Endothelial cell of umbilical vein (primary cell): ENCODE measurements at regions not wholly inside any gene's neighbourhood (a gene's known extent, or its start where the extent isn't known, plus 50 kb on each side); places are given as distances from the start of the nearest gene placed in this dataset.

Experiments
- BruUV-seq: library from RNA; stranded (reverse); fragments of 400-500 nt; replicated peaks from 2 replicates; lab custom pipeline; 2021; lab: Mats Ljungman, UMichigan
- CTCF ChIA-PET: fragments of 300-600, 350-600 bp; sonication (Branson Sonifier 250); formaldehyde crosslinking; loops from one replicate; lab custom pipeline; 2021; ENCODE audit warnings: antibody characterized with exemption, inconsistent platforms; lab: Charles Lee
- POLR2A ChIA-PET: fragments of 300-600, 350-600 bp; sonication (Branson Sonifier 250); formaldehyde crosslinking; loops from one replicate; lab custom pipeline; 2021; ENCODE audit warnings: antibody characterized with exemption, inconsistent platforms; lab: Charles Lee
- DNase-seq: peaks from one replicate; pipeline ENCODE4 v3.0.0-alpha.2; 2011; ENCODE audit warnings: low read depth, low spot score
- FAIRE-seq: peaks from 2 replicates; lab custom pipeline; 2011; peaks lifted over from hg19 to GRCh38; lab: Jason Lieb, UNC
- H2AFZ ChIP-seq: 2 replicates; pipeline ENCODE4 v1.6.0; 2012; ENCODE audit warnings: low read depth, low read length, control low read depth, inconsistent platforms
- H3K27ac ChIP-seq: 2 replicates; pipeline ENCODE4 v1.5.1; 2011; ENCODE audit warnings: low read depth, mild to moderate bottlenecking, control low read depth, low read length, moderate library complexity; ENCODE audit not compliant: insufficient read depth
- H3K27me3 ChIP-seq, 2 experiments: 2 replicates each; pipeline versions ENCODE4 v1.6.0 to v1.6.1; 2011; ENCODE audit warnings: low read length in 2 of 2, mixed read lengths in 1 of 2; ENCODE audit not compliant: control insufficient read depth in 2 of 2, insufficient read depth in 2 of 2
- H3K36me3 ChIP-seq, 2 experiments: 2 replicates in 1 of 2; 3 replicates in 1 of 2; pipeline ENCODE4 v1.5.1; 2011; ENCODE audit warnings: low read length in 2 of 2, mild to moderate bottlenecking in 1 of 2, moderate library complexity in 1 of 2; ENCODE audit not compliant: control insufficient read depth in 2 of 2, insufficient read depth in 2 of 2; ENCODE audit errors: extremely low read depth in 1 of 2
- H3K4me1 ChIP-seq: 3 replicates; pipeline ENCODE4 v1.5.1; 2011; ENCODE audit warnings: mild to moderate bottlenecking, low read length; ENCODE audit not compliant: control insufficient read depth, insufficient read depth; ENCODE audit errors: extremely low read depth
- H3K4me2 ChIP-seq: 2 replicates; pipeline ENCODE4 v1.6.1; 2011; ENCODE audit warnings: low read length, control low read depth, mixed read lengths; ENCODE audit not compliant: insufficient read depth
- H3K4me3 ChIP-seq, 3 experiments: fragments of 200-600 bp in 1 of 3; sonication (generic), shearing (Covaris generic) in 1 of 3; replicated peaks in 1 of 3; 2 replicates each; pipeline ENCODE4 v1.5.1; 2011 to 2016; ENCODE audit warnings: control low read depth in 3 of 3, low read length in 3 of 3, mild to moderate bottlenecking in 2 of 3, inconsistent platforms in 1 of 3, low read depth in 1 of 3, moderate library complexity in 1 of 3; ENCODE audit not compliant: insufficient read depth in 1 of 3
- H3K79me2 ChIP-seq: 2 replicates; pipeline ENCODE4 v1.6.0; 2012; ENCODE audit warnings: low read length, inconsistent platforms; ENCODE audit not compliant: control insufficient read depth, insufficient read depth
- H3K9ac ChIP-seq: replicated peaks from 2 replicates; pipeline ENCODE3; 2011; ENCODE audit warnings: low read length, control low read depth; ENCODE audit not compliant: insufficient read depth; ENCODE audit errors: extremely low read depth
- H3K9me1 ChIP-seq: replicated peaks from 3 replicates; pipeline ENCODE4 v1.6.0; 2011; ENCODE audit warnings: mild to moderate bottlenecking, low read length; ENCODE audit not compliant: control insufficient read depth, insufficient read depth; ENCODE audit errors: extremely low read depth
- H3K9me3 ChIP-seq: replicated peaks from 2 replicates; pipeline ENCODE4 v1.5.1; 2012; ENCODE audit warnings: low read length, inconsistent platforms; ENCODE audit not compliant: control insufficient read depth, insufficient read depth
- H4K20me1 ChIP-seq: replicated peaks from 2 replicates; pipeline ENCODE3; 2011; ENCODE audit warnings: mild to moderate bottlenecking, low read length; ENCODE audit not compliant: control insufficient read depth, insufficient read depth; ENCODE audit errors: extremely low read depth
- EZH2 ChIP-seq: IDR thresholded peaks from 2 replicates; pipeline ENCODE4 v1.6.1; 2012; ENCODE audit warnings: borderline replicate concordance, low read depth, mild to moderate bottlenecking, moderate library complexity, low read length, inconsistent platforms; ENCODE audit not compliant: severe bottlenecking
- FOS ChIP-seq: IDR thresholded peaks from 2 replicates; pipeline ENCODE4 v1.6.1; 2011; ENCODE audit warnings: mild to moderate bottlenecking, low read length, moderate library complexity, borderline replicate concordance; ENCODE audit not compliant: insufficient read depth
- GATA2 ChIP-seq: IDR thresholded peaks from 2 replicates; pipeline ENCODE4 v1.7.0; 2011; ENCODE audit warnings: low read depth, mild to moderate bottlenecking, moderate library complexity, mixed read lengths, low read length; ENCODE audit not compliant: insufficient read length, insufficient read depth
- JUN ChIP-seq: IDR thresholded peaks from 2 replicates; pipeline ENCODE4 v1.6.1; 2011; ENCODE audit warnings: borderline replicate concordance, low read depth; ENCODE audit not compliant: insufficient read length, insufficient read depth
- MYC ChIP-seq: IDR thresholded peaks from one replicate; pipeline ENCODE4 v1.6.1; 2011; ENCODE audit warnings: mild to moderate bottlenecking, low read depth, low read length
- POLR2A ChIP-seq: IDR thresholded peaks from 2 replicates; pipeline ENCODE4 v1.6.1; 2012; ENCODE audit warnings: low read depth, mild to moderate bottlenecking, control low read depth, low read length
- POLR2AphosphoS5 ChIP-seq: IDR thresholded peaks from 2 replicates; pipeline ENCODE4 v1.6.1; 2012; ENCODE audit warnings: low read depth, mild to moderate bottlenecking, control low read depth, low read length, moderate library complexity; ENCODE audit not compliant: insufficient read depth
- dilution Hi-C: fragments of 300-500 bp; cut with MboI; formaldehyde crosslinking; loops from one replicate; pipeline ENCODE4 v1.15.0; 2019; ENCODE audit warnings: low sequenced_read_pairs; ENCODE audit not compliant: extremely low pct_ligation_motif_present
- intact Hi-C: fragments of 100-400 bp; cut with micrococcal nuclease; formaldehyde crosslinking; loops from one replicate; pipeline ENCODE4 v1.10.0; 2022
- TF ChIP-seq, protein P1 (sequence below), 2 donors: IDR thresholded peaks; 1 replicate in 1 of 2; 2 replicates in 1 of 2; pipeline ENCODE4 v1.5.1; 2011; ENCODE audit warnings: low read length in 2 of 2, mild to moderate bottlenecking in 2 of 2, moderate library complexity in 2 of 2, control low read depth in 1 of 2, inconsistent platforms in 1 of 2, low read depth in 1 of 2; ENCODE audit not compliant: insufficient read depth in 1 of 2; ENCODE audit errors: extremely low read depth in 1 of 2
- TF ChIP-seq, protein P2 (sequence below): IDR thresholded peaks from 2 replicates; pipeline ENCODE4 v1.6.1; 2011; ENCODE audit not compliant: insufficient read depth, insufficient read length

DNA sequence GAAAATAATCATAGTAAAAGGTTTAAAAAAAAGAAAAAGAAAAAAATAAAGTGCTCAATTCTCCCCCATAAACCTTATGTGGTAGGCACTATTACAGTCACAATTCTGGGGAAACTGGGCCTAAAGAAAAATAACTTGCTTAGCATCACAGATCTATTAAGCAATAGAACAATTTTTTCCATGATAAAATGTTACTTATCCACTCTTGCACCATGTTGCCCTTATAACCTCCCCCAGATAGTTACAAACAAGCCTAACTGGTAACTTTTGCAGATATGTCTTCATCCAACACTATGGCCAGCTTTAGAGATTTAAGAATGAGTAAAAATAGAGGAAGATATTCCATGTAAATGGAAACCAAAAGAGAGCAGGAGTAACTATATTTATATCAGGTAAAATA is 164.8 kb downstream of the DUSP6 start:
- Histone ChIP-seq H3K4me2 (no peak overlapping the region), H3K9ac (no peak overlapping the region), H3K27me3 (no peaks in the 10 kb centered on the region), H3K4me1 (no peaks in the 10 kb centered on the region), H3K36me3 (no peaks in the 10 kb centered on the region), H4K20me1 (no peaks in the 10 kb centered on the region), H3K9me1 (no peaks in the 10 kb centered on the region), H3K79me2 (no peaks in the 10 kb centered on the region), H2AFZ (no peak overlapping the region), H3K9me3 (peaks cover 2% of the 10 kb centered on the region), H3K27ac (no peak overlapping the region), H3K4me3 (no peak overlapping the region)
- no TSS peak for BruUV-seq
- FAIRE-seq (no peak), DNase-seq (no peak)
- CTCF ChIA-PET = no interaction called here
- TF ChIP-seq, protein P1, sequence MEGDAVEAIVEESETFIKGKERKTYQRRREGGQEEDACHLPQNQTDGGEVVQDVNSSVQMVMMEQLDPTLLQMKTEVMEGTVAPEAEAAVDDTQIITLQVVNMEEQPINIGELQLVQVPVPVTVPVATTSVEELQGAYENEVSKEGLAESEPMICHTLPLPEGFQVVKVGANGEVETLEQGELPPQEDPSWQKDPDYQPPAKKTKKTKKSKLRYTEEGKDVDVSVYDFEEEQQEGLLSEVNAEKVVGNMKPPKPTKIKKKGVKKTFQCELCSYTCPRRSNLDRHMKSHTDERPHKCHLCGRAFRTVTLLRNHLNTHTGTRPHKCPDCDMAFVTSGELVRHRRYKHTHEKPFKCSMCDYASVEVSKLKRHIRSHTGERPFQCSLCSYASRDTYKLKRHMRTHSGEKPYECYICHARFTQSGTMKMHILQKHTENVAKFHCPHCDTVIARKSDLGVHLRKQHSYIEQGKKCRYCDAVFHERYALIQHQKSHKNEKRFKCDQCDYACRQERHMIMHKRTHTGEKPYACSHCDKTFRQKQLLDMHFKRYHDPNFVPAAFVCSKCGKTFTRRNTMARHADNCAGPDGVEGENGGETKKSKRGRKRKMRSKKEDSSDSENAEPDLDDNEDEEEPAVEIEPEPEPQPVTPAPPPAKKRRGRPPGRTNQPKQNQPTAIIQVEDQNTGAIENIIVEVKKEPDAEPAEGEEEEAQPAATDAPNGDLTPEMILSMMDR (IDR thresholded peaks at IDR 0.05; ENCODE audit: extremely low read depth in 1 of 2, insufficient read depth in 1 of 2, low read depth in 1 of 2, low read length in 2 of 2) = no peak
- TF ChIP-seq, protein P2, sequence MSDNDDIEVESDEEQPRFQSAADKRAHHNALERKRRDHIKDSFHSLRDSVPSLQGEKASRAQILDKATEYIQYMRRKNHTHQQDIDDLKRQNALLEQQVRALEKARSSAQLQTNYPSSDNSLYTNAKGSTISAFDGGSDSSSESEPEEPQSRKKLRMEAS = no peak
- TF ChIP-seq POLR2A (no peak), MYC (no peak), FOS (no peak), JUN (no peak), EZH2 (no peak), GATA2 (no peak), POLR2AphosphoS5 (no peak)
- dilution Hi-C loops = no loop called here
- POLR2A ChIA-PET = no interaction called here
- intact Hi-C loops = no loop called here
